ENCODE measurements at regions not wholly inside any gene's neighbourhood (a gene's known extent, or its start where the extent isn't known, plus 50 kb on each side); places are given as distances from the start of the nearest gene placed in this dataset.

GRCh38 chr5:166377756-166378155 lies 1913.7 kb upstream of the WWC1 start:
- DNase-seq (ENCODE audit: low read depth) = no peak

- DNase-seq (ENCODE audit: low read depth) = no peak
These were observed 1911.9 kb upstream of the WWC1 start for GRCh38 chr5:166379517-166379916.

GRCh38 chr5:166382031-166382430 lies 1909.4 kb upstream of the WWC1 start:
- no peak for DNase-seq (ENCODE audit: low read depth)

GRCh38 chr5:166398131-166398530 lies 1893.3 kb upstream of the WWC1 start:
- no peak for DNase-seq (ENCODE audit: low read depth)

GRCh38 chr5:166399781-166400180 lies 1891.7 kb upstream of the WWC1 start:
- DNase-seq (ENCODE audit: low read depth) = no peak

- DNase-seq (ENCODE audit: low read depth) = no peak
These were observed 1890.1 kb upstream of the WWC1 start for GRCh38 chr5:166401391-166401790.

GRCh38 chr5:166412191-166412590 lies 1879.3 kb upstream of the WWC1 start:
- DNase-seq (ENCODE audit: low read depth) = no peak

- no peak for DNase-seq (ENCODE audit: low read depth)
These were observed 1864.2 kb upstream of the WWC1 start for GRCh38 chr5:166427211-166427610.

- DNase-seq (ENCODE audit: low read depth) = no peak
These were observed 1863.1 kb upstream of the WWC1 start for GRCh38 chr5:166428264-166428803.

GRCh38 chr5:166430491-166431319 lies 1860.7 kb upstream of the WWC1 start:
- no peak for DNase-seq (ENCODE audit: low read depth)

GRCh38 chr5:166431456-166431855 lies 1860.0 kb upstream of the WWC1 start:
- no peak for DNase-seq (ENCODE audit: low read depth)

GRCh38 chr5:166433679-166434078 lies 1857.8 kb upstream of the WWC1 start:
- DNase-seq (ENCODE audit: low read depth) = no peak

GRCh38 chr5:166436872-166437271 lies 1854.6 kb upstream of the WWC1 start:
- DNase-seq (ENCODE audit: low read depth) = no peak

- DNase-seq (ENCODE audit: low read depth) = no peak
These were observed 1805.1 kb upstream of the WWC1 start for GRCh38 chr5:166486348-166486747.

GRCh38 chr5:166488560-166488959 lies 1802.9 kb upstream of the WWC1 start:
- no peak for DNase-seq (ENCODE audit: low read depth)

GRCh38 chr5:166493040-166493439 lies 1798.4 kb upstream of the WWC1 start:
- DNase-seq (ENCODE audit: low read depth) = no peak

- DNase-seq (ENCODE audit: low read depth) = no peak
These were observed 1797.8 kb upstream of the WWC1 start for GRCh38 chr5:166493612-166494011.

GRCh38 chr5:166497496-166498104 lies 1793.8 kb upstream of the WWC1 start:
- DNase-seq (ENCODE audit: low read depth) = no peak

GRCh38 chr5:166499447-166500240 lies 1791.8 kb upstream of the WWC1 start:
- no peak for DNase-seq (ENCODE audit: low read depth)

GRCh38 chr5:166503506-166503905 lies 1787.9 kb upstream of the WWC1 start:
- no peak for DNase-seq (ENCODE audit: low read depth)

- no peak for DNase-seq (ENCODE audit: low read depth)
These were observed 1786.4 kb upstream of the WWC1 start for GRCh38 chr5:166505067-166505466.

- no peak for DNase-seq (ENCODE audit: low read depth)
These were observed 1785.9 kb upstream of the WWC1 start for GRCh38 chr5:166505544-166505943.

Measured in fibroblast of gingiva (primary cell).